ENCODE measurements at regions not wholly inside any gene's neighbourhood (a gene's known extent, or its start where the extent isn't known, plus 50 kb on each side); places are given as distances from the start of the nearest gene placed in this dataset.

DNA sequence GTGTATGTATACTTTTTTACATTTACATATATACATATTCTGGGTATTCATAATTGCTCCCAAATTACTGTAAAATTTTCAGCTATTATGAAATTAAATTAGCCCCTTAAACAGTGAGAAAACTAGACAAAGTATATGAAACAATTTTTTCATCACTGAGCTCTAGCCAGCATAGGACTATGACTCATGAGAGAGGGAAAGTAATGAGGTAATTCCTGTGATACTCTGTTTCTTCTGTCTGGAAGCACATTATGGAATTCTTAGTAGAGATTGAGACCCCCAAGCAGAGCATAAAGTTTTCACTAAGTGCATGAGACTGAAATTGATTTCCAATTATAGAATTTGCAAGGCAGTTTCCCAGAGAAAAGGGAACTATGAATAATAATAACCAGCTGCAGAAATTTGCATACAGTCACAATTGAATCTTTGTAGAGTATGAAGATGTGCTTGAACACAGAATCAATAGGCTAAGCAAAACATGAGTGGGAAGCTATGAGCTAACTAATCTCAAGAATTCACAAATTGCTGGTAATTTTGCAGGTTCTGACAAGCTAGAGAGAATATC, 779.3 kb downstream of the ARAP2 start:
- Histone ChIP-seq H3K27me3 (replicated peaks; ENCODE audit: insufficient read depth) (no peaks in the 10 kb centered on the region), H3K4me3 (no peak overlapping the region), H3K36me3 (no peaks in the 10 kb centered on the region), H3K9me3 (no peaks in the 10 kb centered on the region), H3K27ac (no peak overlapping the region), H3K4me1 (replicated peaks) (no peaks in the 10 kb centered on the region)
- intact Hi-C loops (cut with DNase I), result no loop called here
- no peak for DNase-seq (ENCODE audit: low spot score)
- TF ChIP-seq, protein P1, sequence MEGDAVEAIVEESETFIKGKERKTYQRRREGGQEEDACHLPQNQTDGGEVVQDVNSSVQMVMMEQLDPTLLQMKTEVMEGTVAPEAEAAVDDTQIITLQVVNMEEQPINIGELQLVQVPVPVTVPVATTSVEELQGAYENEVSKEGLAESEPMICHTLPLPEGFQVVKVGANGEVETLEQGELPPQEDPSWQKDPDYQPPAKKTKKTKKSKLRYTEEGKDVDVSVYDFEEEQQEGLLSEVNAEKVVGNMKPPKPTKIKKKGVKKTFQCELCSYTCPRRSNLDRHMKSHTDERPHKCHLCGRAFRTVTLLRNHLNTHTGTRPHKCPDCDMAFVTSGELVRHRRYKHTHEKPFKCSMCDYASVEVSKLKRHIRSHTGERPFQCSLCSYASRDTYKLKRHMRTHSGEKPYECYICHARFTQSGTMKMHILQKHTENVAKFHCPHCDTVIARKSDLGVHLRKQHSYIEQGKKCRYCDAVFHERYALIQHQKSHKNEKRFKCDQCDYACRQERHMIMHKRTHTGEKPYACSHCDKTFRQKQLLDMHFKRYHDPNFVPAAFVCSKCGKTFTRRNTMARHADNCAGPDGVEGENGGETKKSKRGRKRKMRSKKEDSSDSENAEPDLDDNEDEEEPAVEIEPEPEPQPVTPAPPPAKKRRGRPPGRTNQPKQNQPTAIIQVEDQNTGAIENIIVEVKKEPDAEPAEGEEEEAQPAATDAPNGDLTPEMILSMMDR (IDR thresholded peaks at IDR 0.05), result no peak
- TF ChIP-seq POLR2A (IDR thresholded peaks at IDR 0.05) (no peak), POLR2AphosphoS5 (IDR thresholded peaks at IDR 0.05) (no peak)

DNA sequence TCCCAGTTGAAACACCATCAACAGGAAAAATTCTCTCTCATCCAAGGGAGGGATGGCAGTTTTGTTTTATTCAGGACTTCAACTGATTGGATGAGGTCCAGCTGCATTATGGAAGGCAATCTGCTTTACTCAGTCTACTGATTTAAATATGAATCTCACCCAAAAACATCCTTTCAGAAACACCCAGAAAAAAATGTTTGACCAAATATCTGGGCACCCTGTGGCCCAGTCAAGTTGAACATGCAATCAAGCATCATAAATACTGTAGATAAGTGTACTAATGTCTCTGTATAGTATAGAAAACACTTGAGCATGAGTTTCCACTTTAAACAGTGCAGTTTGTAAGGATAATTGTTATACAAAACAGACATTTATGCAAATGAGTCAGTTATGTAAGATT, 753.2 kb downstream of the ARAP2 start:
- Histone ChIP-seq H3K27ac (no peak overlapping the region), H3K4me3 (no peak overlapping the region), H3K27me3 (replicated peaks; ENCODE audit: insufficient read depth) (no peaks in the 10 kb centered on the region), H3K4me1 (replicated peaks) (no peaks in the 10 kb centered on the region), H3K36me3 (no peaks in the 10 kb centered on the region), H3K9me3 (no peaks in the 10 kb centered on the region)
- no peak for DNase-seq (ENCODE audit: low spot score)
- TF ChIP-seq POLR2A (IDR thresholded peaks at IDR 0.05), result no peak
- TF ChIP-seq, protein P1 (IDR thresholded peaks at IDR 0.05), result no peak
- TF ChIP-seq POLR2AphosphoS5 (IDR thresholded peaks at IDR 0.05), result no peak
- intact Hi-C loops (cut with DNase I), result no loop called here

DNA sequence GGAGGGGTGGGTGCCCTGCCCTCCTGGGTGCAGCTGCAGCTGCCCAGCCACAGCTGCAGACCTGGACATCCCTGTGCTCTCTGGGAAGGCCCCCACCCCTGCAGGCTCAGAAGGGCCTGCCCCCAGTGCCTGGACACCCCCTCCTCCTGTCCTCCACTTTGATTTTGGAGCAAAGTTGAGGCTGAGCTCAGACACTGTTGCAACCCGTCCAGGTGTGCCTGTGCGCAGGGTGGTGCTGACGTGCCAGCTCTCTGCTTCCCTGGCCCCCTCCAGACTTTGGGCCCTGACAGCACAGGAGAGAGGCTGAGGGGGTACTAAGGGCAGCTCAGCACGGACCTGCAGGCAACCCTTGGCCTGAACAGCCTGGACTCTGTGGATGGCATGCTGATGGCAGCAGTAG, 750.3 kb downstream of the ARAP2 start:
- 96% methylated on average over 3 of the region's 4 CpGs for WGBS
- H3K9me3 ChIP-seq, result no peaks in the 10 kb centered on the region
- H3K27me3 ChIP-seq (replicated peaks; ENCODE audit: insufficient read depth), result no peaks in the 10 kb centered on the region

DNA sequence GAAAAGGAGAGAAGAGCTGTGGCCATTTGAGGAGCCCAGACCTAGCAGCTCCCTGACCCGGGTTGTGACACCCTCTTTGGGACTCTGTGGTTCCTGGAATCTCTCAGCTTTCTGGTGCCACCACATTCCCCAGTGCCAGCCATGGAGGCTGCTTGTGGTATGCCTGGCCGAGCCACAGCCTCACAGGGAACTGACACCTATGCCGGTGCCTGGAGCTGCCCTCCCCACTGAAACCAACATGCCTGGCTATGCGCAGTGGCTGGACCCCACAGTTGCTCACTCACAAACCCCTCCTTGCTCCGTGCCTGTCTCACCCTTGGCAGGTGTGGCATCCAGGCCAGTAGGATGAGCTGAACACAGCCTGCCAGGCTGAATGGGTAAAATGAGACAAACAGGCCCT, 749.4 kb downstream of the ARAP2 start:
- H3K36me3 ChIP-seq, result no peaks in the 10 kb centered on the region
- TF ChIP-seq POLR2A (IDR thresholded peaks at IDR 0.05) (no peak), POLR2AphosphoS5 (IDR thresholded peaks at IDR 0.05) (no peak)
- TF ChIP-seq, protein P1 (IDR thresholded peaks at IDR 0.05), result no peak
- no peaks in the 10 kb centered on the region for H3K4me1 ChIP-seq (replicated peaks)
- 93% methylated on average over 5 of the region's 5 CpGs for WGBS
- no peak for DNase-seq (ENCODE audit: low spot score)
- no peaks in the 10 kb centered on the region for H3K27me3 ChIP-seq (replicated peaks; ENCODE audit: insufficient read depth)
- intact Hi-C loops (cut with DNase I), result no loop called here
- H3K27ac ChIP-seq, result no peak overlapping the region
- H3K9me3 ChIP-seq, result no peaks in the 10 kb centered on the region
- no peak overlapping the region for H3K4me3 ChIP-seq

More for the DNA sequence above, 750.3 kb downstream of the ARAP2 start:
- TF ChIP-seq POLR2AphosphoS5 (IDR thresholded peaks at IDR 0.05) (no peak), POLR2A (IDR thresholded peaks at IDR 0.05) (no peak)
- TF ChIP-seq, protein P1 (IDR thresholded peaks at IDR 0.05), result no peak
- no peaks in the 10 kb centered on the region for H3K36me3 ChIP-seq
- H3K4me1 ChIP-seq (replicated peaks), result no peaks in the 10 kb centered on the region
- no peak overlapping the region for H3K27ac ChIP-seq
- no peak for DNase-seq (ENCODE audit: low spot score)
- H3K4me3 ChIP-seq, result no peak overlapping the region
- intact Hi-C loops (cut with DNase I), result no loop called here

DNA sequence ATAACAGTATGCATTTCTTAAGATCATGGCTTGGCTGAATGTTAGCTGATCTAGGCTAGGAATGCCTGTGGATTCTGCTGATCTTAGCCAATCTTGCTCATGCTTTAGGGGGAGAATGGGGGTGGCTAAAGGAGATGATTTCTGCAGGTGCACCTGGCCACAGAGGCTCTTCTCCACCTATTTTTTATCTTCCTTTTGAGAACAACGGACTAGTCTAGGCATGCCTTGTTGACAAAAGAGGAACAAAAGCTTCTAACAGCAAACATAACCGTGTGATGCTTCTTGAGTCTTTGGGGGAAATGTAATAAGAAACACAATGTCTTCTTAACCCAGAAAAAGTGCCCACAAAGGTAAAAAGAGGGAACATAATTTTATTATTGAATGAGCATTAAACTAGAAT, 743.5 kb downstream of the ARAP2 start:
- Histone ChIP-seq H3K36me3 (no peaks in the 10 kb centered on the region), H3K27ac (no peak overlapping the region), H3K27me3 (replicated peaks; ENCODE audit: insufficient read depth) (no peaks in the 10 kb centered on the region), H3K4me1 (replicated peaks) (no peaks in the 10 kb centered on the region), H3K4me3 (no peak overlapping the region), H3K9me3 (no peaks in the 10 kb centered on the region)
- TF ChIP-seq POLR2AphosphoS5 (IDR thresholded peaks at IDR 0.05), result no peak
- 42% methylated on average over 2 of the region's 2 CpGs for WGBS
- DNase-seq (ENCODE audit: low spot score), result no peak
- intact Hi-C loops (cut with DNase I), result no loop called here
